KMS-11 (cell line): ENCODE measurements at regions not wholly inside any gene's neighbourhood (a gene's known extent, or its start where the extent isn't known, plus 50 kb on each side); places are given as distances from the start of the nearest gene placed in this dataset.

Experiments
- H2AFZ ChIP-seq: fragments of 200-600 bp; sonication (generic); 2 replicates; pipeline ENCODE4 v1.6.1; 2016; ENCODE audit warnings: antibody characterized with exemption, mixed run types, low read depth
- H3K27ac ChIP-seq: fragments of 200-600 bp; sonication (generic); 2 replicates; pipeline ENCODE4 v1.6.1; 2016; ENCODE audit warnings: mild to moderate bottlenecking, mixed run types
- H3K27me3 ChIP-seq: fragments of 200-600 bp; sonication (generic); 2 replicates; pipeline ENCODE4 v1.6.1; 2017; ENCODE audit warnings: mild to moderate bottlenecking, low read depth, mixed run types, moderate library complexity; ENCODE audit not compliant: insufficient read depth
- H3K36me3 ChIP-seq: fragments of 200-600 bp; sonication (generic); 2 replicates; pipeline ENCODE4 v1.6.1; 2017; ENCODE audit warnings: mild to moderate bottlenecking, mixed run types; ENCODE audit not compliant: insufficient read depth
- H3K4me1 ChIP-seq: fragments of 200-600 bp; sonication (generic); 2 replicates; pipeline ENCODE4 v1.6.1; 2016; ENCODE audit warnings: mild to moderate bottlenecking, low read depth, mixed run types; ENCODE audit not compliant: poor library complexity, severe bottlenecking
- H3K4me2 ChIP-seq: fragments of 200-600 bp; sonication (generic); 2 replicates; pipeline ENCODE4 v1.7.0; 2016; ENCODE audit warnings: mild to moderate bottlenecking, mixed run types
- H3K4me3 ChIP-seq: fragments of 200-600 bp; sonication (generic); IDR thresholded peaks from 2 replicates; pipeline ENCODE4 v1.6.1; 2017; ENCODE audit warnings: low read depth, low read length, mixed read lengths; ENCODE audit not compliant: insufficient read depth
- H3K79me2 ChIP-seq: fragments of 200-600 bp; sonication (generic); 2 replicates; pipeline ENCODE4 v1.6.1; 2016; ENCODE audit warnings: low read depth, mixed run types; ENCODE audit not compliant: insufficient read depth
- H3K9ac ChIP-seq: fragments of 200-600 bp; sonication (generic); 2 replicates; pipeline ENCODE4 v1.6.1; 2016; ENCODE audit warnings: mild to moderate bottlenecking, mixed run types
- H4K20me1 ChIP-seq: fragments of 200-600 bp; sonication (generic); 2 replicates; pipeline ENCODE4 v1.6.1; 2016; ENCODE audit warnings: mild to moderate bottlenecking, mixed run types; ENCODE audit not compliant: insufficient read depth
- CTCF ChIP-seq: fragments of 200-600 bp; sonication (generic); conservative IDR thresholded peaks from 2 replicates; pipeline ENCODE4 v1.6.1; 2017; ENCODE audit warnings: low read depth, mild to moderate bottlenecking, antibody characterized with exemption, low read length, moderate library complexity, mixed read lengths

GRCh38 chrX:139202742-139203420, 327.7 kb upstream of the F9 start:
- no peak overlapping the region for H3K9ac ChIP-seq

GRCh38 chrX:139201924-139202323, 328.6 kb upstream of the F9 start:
- no peaks in the 10 kb centered on the region for H3K4me1 ChIP-seq
- H2AFZ ChIP-seq, result no peak overlapping the region
- no peak overlapping the region for H3K4me2 ChIP-seq
- no peaks in the 10 kb centered on the region for H4K20me1 ChIP-seq
- no peaks in the 10 kb centered on the region for H3K27me3 ChIP-seq
- no peaks in the 10 kb centered on the region for H3K79me2 ChIP-seq
- no peaks in the 10 kb centered on the region for H3K36me3 ChIP-seq
- no peak for TF ChIP-seq CTCF
- no peak overlapping the region for H3K4me3 ChIP-seq
- no peak overlapping the region for H3K9ac ChIP-seq
- no peak overlapping the region for H3K27ac ChIP-seq

More at GRCh38 chrX:139202742-139203420, 327.7 kb upstream of the F9 start:
- Histone ChIP-seq H3K36me3 (no peaks in the 10 kb centered on the region), H3K79me2 (no peaks in the 10 kb centered on the region), H3K27ac (no peak overlapping the region), H2AFZ (no peak overlapping the region), H3K4me3 (no peak overlapping the region), H4K20me1 (no peaks in the 10 kb centered on the region), H3K4me1 (no peaks in the 10 kb centered on the region), H3K27me3 (no peaks in the 10 kb centered on the region), H3K4me2 (no peak overlapping the region)
- no peak for TF ChIP-seq CTCF

GRCh38 chrX:139200793-139201192, 329.7 kb upstream of the F9 start:
- TF ChIP-seq CTCF, result no peak
- no peaks in the 10 kb centered on the region for H3K27me3 ChIP-seq
- H3K4me1 ChIP-seq, result peaks cover 1% of the 10 kb centered on the region
- H3K9ac ChIP-seq, result no peak overlapping the region
- H3K36me3 ChIP-seq, result no peaks in the 10 kb centered on the region
- no peaks in the 10 kb centered on the region for H3K79me2 ChIP-seq
- no peak overlapping the region for H3K27ac ChIP-seq
- H2AFZ ChIP-seq, result no peak overlapping the region
- H3K4me3 ChIP-seq, result no peak overlapping the region
- H3K4me2 ChIP-seq, result no peak overlapping the region
- no peaks in the 10 kb centered on the region for H4K20me1 ChIP-seq

- H3K4me2 ChIP-seq, result no peak overlapping the region
- H3K27me3 ChIP-seq, result no peaks in the 10 kb centered on the region
- H2AFZ ChIP-seq, result no peak overlapping the region
- no peaks in the 10 kb centered on the region for H4K20me1 ChIP-seq
- H3K4me3 ChIP-seq, result no peak overlapping the region
- no peak overlapping the region for H3K27ac ChIP-seq
- H3K9ac ChIP-seq, result no peak overlapping the region
- H3K79me2 ChIP-seq, result no peaks in the 10 kb centered on the region
- H3K36me3 ChIP-seq, result no peaks in the 10 kb centered on the region
- peaks cover 6% of the 10 kb centered on the region for H3K4me1 ChIP-seq
- TF ChIP-seq CTCF, result no peak
These were observed 330.2 kb upstream of the F9 start for GRCh38 chrX:139200346-139200745.
